Ovary (tissue), 3 donors: ENCODE measurements at regions not wholly inside any gene's neighbourhood (a gene's known extent, or its start where the extent isn't known, plus 50 kb on each side); places are given as distances from the start of the nearest gene placed in this dataset.

Experiments used
- CTCF ChIP-seq, 3 donors: fragments of 450-650 bp in 2 of 3; fragments of 200-600 bp in 1 of 3; IDR thresholded peaks; one replicate each; pipeline versions ENCODE4 v1.5.1 to v1.8.0; 2016 to 2022; ENCODE audit warnings: antibody characterized with exemption in 3 of 3, mild to moderate bottlenecking in 1 of 3
- EP300 ChIP-seq: sonication (generic); formaldehyde crosslinking; IDR thresholded peaks from one replicate; pipeline ENCODE4 v1.6.1; 2017; ENCODE audit warnings: antibody characterized with exemption
- POLR2A ChIP-seq: fragments of 450-650 bp; IDR thresholded peaks from one replicate; pipeline ENCODE4 v1.6.1; 2017; ENCODE audit warnings: antibody characterized with exemption, mild to moderate bottlenecking, moderate library complexity
- donor health status: DM: no; HTN: no; CAD: no.

DNA sequence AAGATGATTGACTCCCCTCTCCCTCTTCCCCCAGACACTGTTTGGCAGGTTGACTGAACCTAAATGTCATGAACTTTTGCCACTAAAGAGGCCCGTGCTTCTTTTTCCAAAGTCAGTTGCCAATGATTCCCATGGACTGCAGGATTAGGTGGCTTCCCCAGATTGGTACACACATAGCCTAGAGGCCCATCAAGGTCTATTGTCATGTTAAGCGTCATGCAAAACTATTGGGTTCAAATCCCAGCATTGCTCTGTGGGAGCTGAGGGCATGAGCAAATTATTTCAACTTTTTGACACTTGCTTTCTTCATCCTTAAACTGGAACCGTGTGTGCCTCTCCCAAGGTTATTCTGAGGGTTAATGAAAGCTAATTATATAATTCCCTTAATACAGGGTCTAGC, 430.2 kb upstream of the TBX3 start:
- no peak for TF ChIP-seq CTCF (IDR thresholded peaks at IDR 0.05)
- TF ChIP-seq POLR2A, result no peak
- no peak for TF ChIP-seq EP300
